Astrocyte of the cerebellum (primary cell): ENCODE measurements at regions not wholly inside any gene's neighbourhood (a gene's known extent, or its start where the extent isn't known, plus 50 kb on each side); places are given as distances from the start of the nearest gene placed in this dataset.

Source experiments
- DNase-seq: peaks from one replicate; pipeline ENCODE4 v3.0.0-alpha.2; 2011; ENCODE audit warnings: low read depth
- H3K4me3 ChIP-seq: 2 replicates; pipeline ENCODE4 v1.5.1; 2011; ENCODE audit warnings: mild to moderate bottlenecking, low read depth, low read length, moderate library complexity
- CTCF ChIP-seq: IDR thresholded peaks from 2 replicates; pipeline ENCODE4 v1.5.1; 2012; ENCODE audit warnings: low read length, low read depth, moderate library complexity, mild to moderate bottlenecking; ENCODE audit errors: missing control alignments
- in situ Hi-C: cut with HindIII; loops from 2 replicates; pipeline ENCODE4 v1.10.0; 2017; ENCODE audit warnings: low sequenced_read_pairs

- H3K4me3 ChIP-seq: no peak overlapping the region
- no peak for TF ChIP-seq CTCF
- in situ Hi-C loops: no loop called here
- DNase-seq: no peak
Observed at GRCh38 chr2:241929551-241930490, 60.3 kb downstream of the RTP5 start.

GRCh38 chr2:241931084-241931975 is 61.8 kb downstream of the RTP5 start:
- no peak for DNase-seq
- in situ Hi-C loops: no loop called here
- TF ChIP-seq CTCF: no peak
- no peak overlapping the region for H3K4me3 ChIP-seq

GRCh38 chr2:241931976-241932898 is 62.7 kb downstream of the RTP5 start:
- in situ Hi-C loops: no loop called here
- H3K4me3 ChIP-seq: no peak overlapping the region
- TF ChIP-seq CTCF: no peak
- DNase-seq: no peak

- no peak overlapping the region for H3K4me3 ChIP-seq
- TF ChIP-seq CTCF: no peak
- DNase-seq: no peak
- in situ Hi-C loops: no loop called here
Observed at GRCh38 chr2:241932899-241933178, 63.3 kb downstream of the RTP5 start.

GRCh38 chr2:241933179-241933911 is 63.8 kb downstream of the RTP5 start:
- no peak for DNase-seq
- TF ChIP-seq CTCF: no peak
- H3K4me3 ChIP-seq: no peak overlapping the region
- in situ Hi-C loops: no loop called here
